K562 (cell line): ENCODE measurements at regions not wholly inside any gene's neighbourhood (a gene's known extent, or its start where the extent isn't known, plus 50 kb on each side); places are given as distances from the start of the nearest gene placed in this dataset.

ENCODE experiments used
- CC2D1A ChIP-seq: fragments of 450-650 bp; IDR thresholded peaks from 2 replicates; pipeline ENCODE4 v1.6.1; 2017; ENCODE audit warnings: mild to moderate bottlenecking
- MAFK ChIP-seq: IDR thresholded peaks from 2 replicates; pipeline ENCODE4 v1.6.1; 2011; ENCODE audit warnings: low read length, improper control_type of control experiment
- ZBTB49 ChIP-seq: sonication (generic); formaldehyde crosslinking; IDR thresholded peaks from 2 replicates; pipeline ENCODE4 v1.8.0; 2022; ENCODE audit warnings: missing genetic modification reagents, mild to moderate bottlenecking, borderline replicate concordance
- ZC3H8 ChIP-seq: fragments of 450-650 bp; IDR thresholded peaks from 2 replicates; pipeline ENCODE4 v1.6.1; 2017

DNA sequence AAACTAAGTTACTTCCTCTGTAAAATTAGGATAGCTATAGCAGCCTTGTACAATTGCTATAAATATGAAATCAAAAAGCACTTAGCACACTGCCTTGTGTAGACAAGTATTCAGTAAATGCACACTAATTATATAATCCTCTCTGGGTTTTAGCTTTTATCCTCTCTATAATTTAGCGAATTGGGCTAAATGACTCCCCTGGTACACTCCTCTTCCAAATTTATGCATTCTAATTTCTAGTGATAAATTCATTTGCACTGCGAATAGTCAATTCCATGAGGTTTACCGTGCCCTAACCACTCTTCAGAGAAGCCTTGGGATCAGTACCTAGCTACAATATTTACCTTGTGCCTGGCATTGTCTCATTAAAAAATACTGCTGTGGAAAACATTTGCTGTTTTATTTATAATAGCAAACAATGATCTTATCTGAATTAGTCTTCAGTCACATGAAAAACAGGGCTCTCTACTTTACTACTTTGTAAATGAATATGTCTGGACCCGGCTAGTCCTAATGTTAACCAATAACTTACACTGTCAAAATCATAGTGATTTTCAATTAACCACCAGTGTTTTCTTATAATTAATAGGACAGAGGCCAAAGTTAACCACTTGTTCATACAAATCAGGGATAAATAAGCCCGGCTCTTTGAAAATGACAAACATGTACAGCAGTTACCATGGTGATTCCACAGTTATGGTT, 577.9 kb downstream of the IPMK start:
- TF ChIP-seq CC2D1A (no peak), ZC3H8 (no peak), ZBTB49 (no peak), MAFK (no peak)
